GM19395 (cell line): ENCODE measurements at regions not wholly inside any gene's neighbourhood (a gene's known extent, or its start where the extent isn't known, plus 50 kb on each side); places are given as distances from the start of the nearest gene placed in this dataset.

Source experiments
- ATAC-seq: cut with Tn5 transposase; IDR thresholded peaks from one replicate; pipeline ENCODE4 v1.9.1; 2021; ENCODE audit warnings: mild to moderate bottlenecking, moderate library complexity; ENCODE audit not compliant: unreplicated experiment

DNA sequence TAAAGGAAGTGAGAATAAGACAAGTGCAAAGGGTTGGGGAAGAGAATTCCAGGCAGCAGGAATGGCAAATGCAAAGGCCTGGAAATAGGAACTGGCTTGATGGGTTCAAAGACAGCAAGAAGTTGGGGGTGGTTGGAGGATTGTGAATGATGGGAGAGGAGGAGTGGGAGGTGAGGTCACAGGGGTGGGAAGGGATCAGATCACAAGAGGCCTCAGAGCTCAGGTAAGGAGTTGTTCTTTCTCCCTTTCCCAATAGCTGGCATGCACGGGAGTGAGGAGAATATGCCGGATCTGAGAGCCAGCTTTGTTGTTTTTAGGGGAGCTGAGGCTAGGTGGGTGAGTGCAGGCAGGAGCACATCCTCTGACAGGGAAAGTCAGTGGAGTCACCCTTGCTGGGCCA lies 94.0 kb upstream of the RAB3GAP2 start:
- no peak for ATAC-seq

DNA sequence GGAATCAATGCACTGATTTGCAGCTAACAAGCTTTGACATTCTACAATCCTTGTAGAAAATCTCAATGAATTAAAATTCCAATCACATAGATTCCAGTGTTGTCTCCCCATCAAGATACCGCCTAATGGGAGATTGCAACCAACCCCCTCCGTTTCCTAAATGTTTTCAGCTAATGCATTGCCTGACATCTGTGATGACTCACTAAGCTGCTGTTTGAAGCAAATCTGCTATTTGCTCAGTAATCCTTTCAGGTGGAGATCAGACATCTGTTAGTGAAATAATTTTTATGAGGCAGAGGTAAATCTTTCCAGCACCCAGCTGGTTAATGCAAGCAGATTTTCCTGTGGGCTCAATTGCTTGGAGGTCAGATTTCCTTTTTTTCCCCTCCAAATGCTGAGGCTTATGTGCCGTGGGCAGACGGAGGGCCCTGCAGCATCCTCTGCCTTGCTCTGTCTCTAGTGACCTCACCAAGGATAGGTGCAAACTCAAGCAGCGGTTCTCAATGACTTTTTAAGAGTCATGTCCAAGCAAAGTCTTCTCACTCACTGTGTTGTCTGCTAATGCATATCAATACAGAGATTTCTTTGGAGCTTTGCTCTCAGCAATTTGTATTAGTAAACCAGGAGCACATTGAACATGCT lies 91.1 kb upstream of the RAB3GAP2 start:
- no peak for ATAC-seq

DNA sequence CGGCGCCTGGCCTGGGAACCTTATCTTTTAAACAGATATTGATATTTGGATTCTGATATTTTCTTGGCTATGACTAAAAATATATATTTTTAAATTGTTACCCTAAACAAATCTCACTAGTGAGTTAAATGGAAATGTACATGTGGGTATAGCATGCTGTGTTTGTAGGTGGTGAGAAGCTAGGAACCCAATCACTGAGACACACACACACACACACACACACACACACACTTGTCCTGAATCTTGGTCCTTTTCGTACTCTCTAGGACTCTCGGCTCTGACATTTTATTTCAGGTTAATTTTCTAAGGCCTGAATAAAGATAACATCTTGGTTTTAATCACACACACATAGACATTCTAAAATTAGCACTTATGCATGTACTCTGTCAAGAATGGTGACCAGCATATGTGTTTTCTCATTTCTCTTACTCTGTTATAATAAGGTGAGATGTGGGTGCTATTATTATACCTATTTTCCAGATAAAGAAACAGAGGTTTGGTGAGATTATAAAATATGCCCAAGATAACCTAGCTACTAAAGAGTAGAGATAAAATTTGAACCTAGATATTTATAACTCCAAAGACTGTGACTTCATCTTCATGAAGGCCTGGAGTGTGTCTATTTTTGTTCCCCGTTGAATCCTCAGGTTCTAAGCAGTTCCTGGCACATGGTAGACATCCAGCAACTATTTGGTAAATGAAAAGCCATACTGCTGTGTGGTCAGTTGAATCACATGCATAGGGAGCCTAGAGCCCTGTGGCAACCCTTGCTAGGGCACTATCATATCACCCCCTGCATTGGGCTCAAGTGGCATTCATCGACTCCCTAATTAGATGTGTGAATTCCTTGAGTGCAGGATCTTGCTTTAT lies 85.0 kb upstream of the RAB3GAP2 start:
- no peak for ATAC-seq

DNA sequence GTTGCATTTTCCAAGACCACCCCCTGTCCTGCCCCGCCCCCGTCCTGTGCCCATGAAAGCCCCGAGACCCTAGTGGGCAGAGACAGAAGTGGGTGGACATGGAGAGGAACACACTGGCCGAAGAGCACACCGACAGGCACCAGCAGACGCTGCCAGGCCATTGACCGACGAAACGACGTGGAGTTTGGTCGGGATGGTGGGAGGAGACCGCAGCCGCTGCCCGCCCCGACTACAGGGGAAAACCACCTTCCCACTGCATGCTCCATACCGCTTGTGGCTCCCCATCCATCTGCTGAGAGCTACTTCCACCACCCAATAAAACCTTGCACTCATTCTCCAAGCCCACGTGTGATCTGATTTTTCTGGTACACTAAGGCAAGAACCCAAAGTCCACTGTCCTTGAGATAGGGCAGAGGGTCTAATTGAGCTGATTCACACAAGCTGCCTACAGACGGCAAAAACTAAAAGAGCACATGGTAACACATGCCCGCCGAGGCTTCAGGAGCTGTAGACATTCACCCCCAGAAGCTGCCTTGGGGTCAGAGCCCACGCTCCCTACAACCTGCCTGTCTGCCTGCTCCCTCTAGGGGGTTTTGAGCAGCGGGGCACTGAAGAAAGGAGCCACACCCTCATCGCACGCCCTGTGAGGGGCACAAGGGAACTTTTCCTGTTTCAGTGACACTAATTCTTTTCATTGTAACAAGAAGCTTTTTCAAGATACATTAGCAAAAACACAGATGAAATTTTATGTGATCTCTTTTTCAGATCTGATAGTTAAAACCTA lies 81.2 kb upstream of the RAB3GAP2 start:
- ATAC-seq = no peak

DNA sequence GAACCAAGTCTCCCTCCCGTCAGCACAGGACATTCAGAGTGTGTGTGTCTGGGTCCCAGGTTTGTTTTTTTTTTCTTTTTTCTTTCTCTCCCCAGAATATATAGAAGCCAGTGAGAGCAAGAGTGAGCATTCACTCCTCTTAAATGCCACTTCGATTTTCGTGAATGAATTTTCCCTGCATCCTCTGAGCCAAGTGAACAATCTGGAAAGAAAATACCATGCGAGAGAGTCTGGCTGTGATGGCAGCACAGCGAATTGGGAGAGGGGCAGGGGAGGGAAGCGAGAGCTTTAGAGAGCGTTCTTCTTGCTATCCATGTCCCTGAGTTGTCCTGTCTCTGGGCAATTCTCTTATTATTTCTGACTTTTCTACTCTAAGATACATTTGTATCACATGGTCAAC lies 76.0 kb upstream of the RAB3GAP2 start:
- no peak for ATAC-seq

DNA sequence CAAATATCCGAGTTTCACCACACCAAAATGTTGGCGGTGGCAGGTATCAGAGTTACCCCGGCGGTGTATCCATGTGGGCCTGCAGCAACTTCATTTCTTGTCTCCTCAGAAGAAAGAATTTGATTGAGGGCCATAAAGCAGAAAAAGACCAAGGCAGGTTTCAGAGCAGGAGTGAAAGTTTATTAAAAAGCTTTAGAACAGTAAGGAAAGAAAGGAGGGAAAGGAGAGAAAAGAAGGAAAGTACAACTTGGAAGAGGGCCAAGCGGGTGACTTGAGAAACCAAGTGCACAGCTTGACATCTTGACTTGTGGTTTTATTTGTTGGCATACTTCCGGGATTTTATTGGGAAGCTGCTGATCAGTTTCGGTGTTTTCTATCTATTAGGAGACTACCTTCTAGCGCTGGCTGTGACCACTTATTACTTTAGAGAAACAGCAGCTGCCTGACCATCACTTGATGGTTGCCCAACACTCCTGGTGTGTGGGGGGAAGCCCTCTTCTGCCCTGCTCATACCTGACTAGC lies 75.5 kb upstream of the RAB3GAP2 start:
- no peak for ATAC-seq

DNA sequence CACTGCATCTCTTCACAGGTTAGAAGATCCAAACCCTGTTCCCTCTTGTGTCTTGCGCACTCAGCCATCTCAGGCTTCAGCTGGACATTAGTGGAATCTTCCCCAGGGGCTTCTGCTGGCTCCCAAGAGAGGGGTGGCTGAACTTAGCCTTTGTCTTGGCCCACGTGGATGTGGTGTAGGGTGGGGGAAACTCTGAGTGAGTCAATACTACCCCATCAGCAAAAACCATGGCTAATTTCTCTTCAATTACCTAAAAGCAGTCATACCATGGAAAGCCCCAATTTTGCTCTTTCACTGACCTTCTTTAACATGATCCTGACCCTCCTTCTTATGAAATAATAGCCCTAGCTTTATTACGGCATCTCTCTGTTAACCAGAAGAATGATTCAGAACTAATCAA lies 72.5 kb upstream of the RAB3GAP2 start:
- ATAC-seq = no peak

DNA sequence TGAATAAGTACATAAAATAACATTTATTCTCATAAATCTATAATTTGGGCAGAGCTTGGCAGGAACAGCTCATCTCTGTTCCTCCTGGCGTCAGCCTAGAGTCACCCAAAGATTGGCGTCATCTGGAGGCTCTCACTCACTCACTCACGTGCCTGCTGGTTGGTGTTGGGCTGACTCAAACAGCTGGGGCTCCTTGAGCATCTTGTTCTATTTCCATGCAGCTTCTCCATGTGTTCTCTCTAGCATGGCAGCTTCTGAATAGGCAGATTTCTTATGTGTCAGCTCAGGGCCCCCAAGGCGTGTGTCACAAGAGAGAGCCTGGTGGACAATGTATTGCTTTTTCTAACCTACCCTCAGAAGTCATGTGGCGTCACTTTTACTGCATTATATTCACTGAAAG lies 70.6 kb upstream of the RAB3GAP2 start:
- ATAC-seq = no peak

DNA sequence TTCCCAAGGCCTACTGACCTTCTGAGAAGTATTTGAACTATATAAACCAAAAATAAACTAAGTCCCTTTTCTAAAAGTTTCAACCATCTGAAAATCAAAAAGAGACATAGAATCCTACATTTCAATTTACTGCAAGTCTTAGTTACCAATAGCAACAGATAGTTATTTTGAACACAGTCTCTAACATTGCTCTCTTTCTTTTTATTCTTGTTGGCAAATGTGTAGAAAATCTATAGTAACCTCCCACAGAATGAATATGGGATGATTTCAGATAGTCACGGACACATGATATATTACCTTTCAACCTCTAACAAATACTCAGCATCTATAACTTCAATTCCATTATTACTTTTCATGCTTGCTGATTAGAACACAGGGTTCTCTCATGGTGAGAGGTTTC lies 68.9 kb upstream of the RAB3GAP2 start:
- no peak for ATAC-seq

DNA sequence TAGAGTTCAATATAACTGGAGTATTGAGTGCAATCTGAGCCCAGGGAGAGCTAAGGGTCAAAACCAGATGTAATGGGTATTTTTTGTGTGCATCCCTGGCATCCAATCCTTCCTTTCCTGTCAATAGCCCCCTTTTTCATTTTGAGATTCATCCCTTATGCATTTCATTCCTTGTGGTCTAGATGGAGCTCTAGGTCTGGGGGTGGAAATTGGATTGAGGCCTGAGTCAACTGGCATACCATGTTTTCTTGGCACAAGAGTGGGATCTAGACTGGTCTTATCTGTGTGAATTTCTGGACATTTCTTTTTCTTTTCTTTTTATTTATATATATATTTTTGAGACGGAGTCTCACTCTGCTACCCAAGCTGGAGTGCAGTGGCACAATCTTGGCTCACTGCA lies 67.3 kb upstream of the RAB3GAP2 start:
- ATAC-seq = no peak

DNA sequence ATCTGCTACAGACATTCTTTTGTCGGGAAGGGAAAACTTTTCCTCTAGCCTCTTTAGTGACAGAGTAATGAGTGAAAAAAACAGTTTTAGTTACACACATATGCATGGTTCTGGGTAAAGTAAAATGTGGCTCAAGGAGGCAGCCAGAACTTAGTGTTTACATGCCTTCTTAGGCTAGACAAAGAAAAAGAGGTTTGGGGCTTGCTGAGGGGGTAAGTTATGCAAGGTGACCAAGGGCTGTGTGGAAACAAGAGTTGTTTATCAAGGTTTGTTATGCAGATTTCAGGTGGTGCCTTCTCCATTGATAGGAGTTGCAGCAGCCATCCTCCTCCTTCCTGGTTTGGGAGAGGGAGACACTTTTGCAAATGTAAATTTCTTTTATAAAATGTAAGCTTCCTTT lies 66.5 kb upstream of the RAB3GAP2 start:
- no peak for ATAC-seq

DNA sequence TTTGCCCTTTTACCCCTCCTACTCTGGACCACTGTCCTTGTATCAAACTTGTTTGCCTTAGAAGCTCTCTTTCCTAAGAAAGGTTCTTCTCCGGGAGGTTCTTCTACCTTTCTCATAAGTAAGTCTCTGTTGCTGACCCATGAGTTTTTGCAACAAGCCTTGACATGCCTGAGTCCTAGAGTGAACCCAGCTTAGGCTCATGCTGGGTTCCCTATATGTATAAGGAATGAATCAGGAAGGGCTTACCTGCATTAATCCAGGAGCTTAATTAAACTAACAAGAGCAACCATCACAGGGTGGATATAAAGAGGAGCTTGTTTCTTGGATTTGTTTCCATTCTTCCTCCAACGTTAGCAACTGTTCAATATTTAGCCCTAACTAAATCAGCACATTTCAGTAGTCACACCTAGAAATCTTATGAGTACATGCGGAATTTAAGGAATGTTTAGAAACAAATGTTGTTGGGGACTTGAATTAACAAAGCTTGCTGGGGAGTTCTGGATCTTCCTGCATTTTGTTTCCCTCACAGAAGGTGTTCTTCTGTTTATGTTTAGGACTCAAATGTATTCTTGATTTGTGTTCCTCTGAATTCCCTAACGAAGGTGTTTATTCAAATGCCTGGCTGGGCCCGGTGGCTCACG lies 64.3 kb upstream of the RAB3GAP2 start:
- no peak for ATAC-seq

DNA sequence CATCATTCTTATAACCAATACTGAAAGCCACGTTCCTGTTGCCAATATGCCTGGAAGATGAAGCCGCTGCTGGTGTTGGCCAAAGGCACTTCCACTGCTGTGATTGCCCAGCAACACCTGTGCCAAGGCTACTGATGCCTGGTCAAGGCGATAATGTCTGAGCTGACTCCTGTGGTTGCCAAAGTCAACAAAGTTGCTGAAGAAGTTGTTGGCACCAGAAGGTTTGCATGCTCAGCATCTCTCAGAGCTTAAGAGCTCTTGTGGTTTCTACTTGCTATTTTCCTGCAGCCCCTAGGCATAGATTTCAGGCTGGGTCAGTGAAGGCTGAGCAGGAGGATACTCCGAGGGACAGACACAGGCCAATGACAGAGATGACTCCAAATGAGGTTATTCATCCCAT lies 63.4 kb upstream of the RAB3GAP2 start:
- no peak for ATAC-seq

DNA sequence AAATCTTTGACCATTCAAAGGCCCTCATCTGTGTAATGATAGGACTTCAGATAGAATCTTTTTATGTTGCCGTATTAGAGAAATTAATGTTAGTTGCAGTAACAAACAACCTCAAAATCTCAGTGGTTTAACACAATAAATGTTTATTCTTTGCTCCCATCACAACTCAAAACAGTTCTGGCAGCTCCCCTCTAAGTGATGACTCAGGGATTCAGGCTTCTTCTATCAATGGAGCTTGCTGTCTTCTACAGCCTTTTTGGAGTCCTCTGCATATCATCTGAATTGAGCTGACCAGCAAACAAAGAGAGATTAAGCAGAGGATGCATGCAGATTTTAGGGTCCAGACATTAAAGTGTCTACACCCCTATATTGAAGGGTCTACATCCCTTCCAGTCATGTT lies 59.1 kb upstream of the RAB3GAP2 start:
- ATAC-seq = no peak

DNA sequence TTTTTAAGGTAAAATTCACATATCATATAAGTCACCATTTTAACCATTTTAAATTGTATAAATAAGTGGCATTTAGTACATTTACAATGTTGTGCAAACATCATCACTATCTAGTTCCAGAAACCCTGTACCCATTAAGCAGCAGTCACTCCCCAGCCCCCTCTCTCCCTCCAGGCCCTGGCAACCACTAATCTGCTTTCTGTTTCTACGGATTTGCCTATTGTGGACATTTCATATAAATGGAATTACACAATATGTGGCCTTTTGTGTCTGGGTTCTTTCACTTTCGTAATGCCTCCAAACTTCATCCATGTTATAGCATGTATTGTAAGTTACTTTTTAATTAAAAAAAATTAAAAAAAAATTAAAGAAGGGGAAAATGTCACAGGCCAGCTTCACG lies 58.0 kb upstream of the RAB3GAP2 start:
- no peak for ATAC-seq

DNA sequence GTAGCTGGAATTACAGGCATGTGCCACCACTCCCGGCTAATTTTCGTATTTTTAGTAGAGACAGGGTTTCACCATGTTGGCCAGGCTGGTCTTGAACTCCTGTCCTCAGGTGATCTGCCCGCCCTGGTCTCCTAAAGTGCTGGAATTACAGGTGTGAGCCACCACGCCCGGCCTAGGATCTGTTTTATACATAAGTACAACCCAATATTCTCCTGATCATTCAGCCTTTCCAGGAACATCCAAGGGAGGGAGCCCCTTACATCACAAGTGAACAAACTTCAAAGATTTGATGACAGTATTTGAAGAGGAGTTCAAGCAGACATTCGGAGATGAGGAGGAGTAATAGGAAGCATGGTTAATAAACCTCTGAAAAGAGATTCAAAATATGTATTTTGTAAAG lies 54.9 kb upstream of the RAB3GAP2 start:
- ATAC-seq = no peak

DNA sequence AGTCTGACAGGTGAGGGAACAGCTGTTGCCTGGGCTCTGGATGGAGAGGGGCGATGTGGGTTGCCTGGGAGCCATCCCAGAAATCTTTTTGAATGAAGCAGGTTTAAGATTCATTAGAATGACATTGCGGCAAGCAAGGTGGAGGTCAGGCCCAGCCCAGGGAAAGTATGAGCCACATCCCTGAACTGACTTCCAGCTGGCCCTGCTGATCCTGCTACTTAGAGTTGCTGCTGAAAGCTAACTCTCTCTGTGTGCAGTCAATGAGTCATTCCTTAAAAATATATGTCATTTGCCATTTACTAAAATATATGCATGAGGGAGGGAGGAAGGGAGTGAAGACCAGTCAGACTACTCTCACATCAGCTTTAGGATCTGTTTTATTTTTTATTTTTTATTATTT lies 54.3 kb upstream of the RAB3GAP2 start:
- no peak for ATAC-seq

DNA sequence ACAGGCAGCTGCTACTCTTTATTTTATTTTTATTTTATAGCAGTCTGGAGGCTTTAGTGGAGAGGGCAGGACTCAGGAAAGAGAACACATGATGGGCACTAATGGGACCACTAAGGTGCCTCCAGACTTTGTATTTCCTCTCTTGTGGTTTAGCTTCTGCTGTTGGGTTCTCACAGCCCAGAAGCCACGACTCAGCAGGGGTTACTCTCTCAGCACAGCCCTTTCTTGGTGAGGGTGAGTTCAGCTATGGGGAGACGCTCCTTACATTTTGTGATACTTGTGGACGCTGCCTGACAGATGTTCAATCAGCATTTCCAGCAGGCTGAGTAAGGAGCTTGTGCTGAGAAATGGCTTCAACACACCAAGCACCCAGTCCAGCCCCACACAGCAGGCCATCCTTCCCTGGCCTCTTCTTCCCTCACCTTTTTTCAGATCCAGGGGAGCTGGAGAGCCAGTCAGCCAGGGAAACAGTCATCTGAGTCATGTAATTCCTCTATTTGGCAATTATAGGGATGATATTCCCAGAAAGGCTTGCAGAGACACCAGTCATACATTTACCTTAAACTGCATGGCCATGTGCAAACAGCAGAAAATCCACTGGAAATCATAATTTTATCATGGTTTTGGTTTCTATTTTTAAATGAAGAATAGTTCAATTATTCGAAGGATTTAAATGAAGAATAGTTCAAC lies 53.2 kb upstream of the RAB3GAP2 start:
- ATAC-seq = no peak

DNA sequence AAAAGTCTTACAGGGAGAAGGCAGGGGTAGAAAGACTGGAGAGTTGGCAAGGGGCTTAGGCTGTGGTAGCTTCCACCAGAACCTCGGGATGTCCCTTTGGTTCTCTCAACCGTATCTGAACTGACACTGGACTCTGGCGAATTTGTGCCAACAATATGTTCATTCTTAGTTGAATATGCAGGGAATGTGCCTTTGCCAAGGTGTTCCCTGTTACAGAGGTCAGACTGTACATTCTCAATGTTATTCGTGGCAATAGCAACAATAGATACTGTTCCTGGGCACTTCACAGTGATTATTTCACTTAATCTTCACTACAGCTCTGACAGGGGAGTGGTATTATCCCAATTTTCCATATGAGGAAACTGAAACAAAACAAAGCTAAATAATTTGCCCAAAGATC lies 51.5 kb upstream of the RAB3GAP2 start:
- ATAC-seq = no peak

DNA sequence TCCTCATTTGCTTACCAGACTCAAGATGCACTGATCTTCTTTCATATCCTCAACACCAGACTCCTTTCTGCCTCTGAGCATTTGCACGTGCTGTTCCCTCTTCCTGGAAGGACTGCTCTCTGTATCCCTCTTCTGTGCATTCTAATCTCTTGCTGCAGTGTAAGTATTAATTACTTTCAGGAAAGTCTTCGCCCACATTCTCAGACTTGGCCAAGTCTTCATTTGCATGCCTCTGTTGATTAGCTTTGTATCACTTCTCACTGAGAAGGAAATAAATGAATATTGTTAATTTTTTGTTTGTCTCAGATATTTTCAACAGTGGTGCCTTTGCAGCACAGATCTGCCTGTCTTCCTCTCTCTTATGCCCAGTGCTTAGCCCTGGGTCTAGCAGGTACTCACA lies 50.3 kb upstream of the RAB3GAP2 start:
- ATAC-seq = no peak
